Stimulated activated effector memory CD8-positive, alpha-beta T cell treated with anti-CD3 and anti-CD28 coated beads, Interleukin-12 subunit alpha, Interleukin-12 subunit beta, amount 100 ng/mL, for 72 hours (primary cell): ENCODE measurements at regions not wholly inside any gene's neighbourhood (a gene's known extent, or its start where the extent isn't known, plus 50 kb on each side); places are given as distances from the start of the nearest gene placed in this dataset.
"Not testable (repeated sequence)": the region's sequence is repeated elsewhere in the genome, so short reads cannot be mapped to it uniquely, and the experiment has no call there.

Experiments
- ATAC-seq: fragments of 150-1000 bp; cut with Tn5 transposase; 2 replicates; pipeline ENCODE4 v1.10.0; 2021
- DNase-seq, 2 donors: peaks; one replicate each; pipeline ENCODE4 v3.0.0; 2021 to 2022; ENCODE audit warnings: low spot score in 2 of 2
- H3K27ac Mint-ChIP-seq: one replicate; pipeline ENCODE4 v1.8.0; 2022; ENCODE audit warnings: mild to moderate bottlenecking, mixed read lengths
- H3K36me3 Mint-ChIP-seq: one replicate; pipeline ENCODE4 v1.8.0; 2022; ENCODE audit warnings: mild to moderate bottlenecking, mixed read lengths
- H3K4me1 Mint-ChIP-seq: one replicate; pipeline ENCODE4 v1.8.0; 2022; ENCODE audit warnings: mixed read lengths
- H3K4me3 Mint-ChIP-seq: one replicate; pipeline ENCODE4 v1.8.0; 2022; ENCODE audit warnings: mild to moderate bottlenecking, mixed read lengths
- H3K9me3 Mint-ChIP-seq: one replicate; pipeline ENCODE4 v1.8.0; 2022; ENCODE audit warnings: mixed read lengths

DNA sequence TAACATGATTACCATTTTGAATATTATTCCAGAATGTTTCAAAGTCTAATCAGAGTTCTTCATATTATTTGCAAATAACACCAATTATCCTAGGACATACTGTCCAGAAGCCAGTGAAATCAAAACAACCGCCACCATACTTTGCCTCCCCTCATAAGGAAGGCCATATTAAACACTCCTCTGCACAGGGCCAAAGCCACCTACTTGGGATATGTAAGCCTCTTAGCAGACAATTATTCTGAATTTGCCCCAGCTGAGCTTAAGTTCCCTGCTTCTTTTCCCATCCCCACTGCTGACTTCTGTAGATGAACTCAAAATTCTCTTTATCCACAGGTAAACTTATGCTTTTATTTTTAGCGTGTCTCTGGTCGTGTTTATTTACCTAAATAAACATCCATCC is 374.0 kb downstream of the KIF2B start:
- Mint-ChIP-seq H3K36me3 (no peaks in the 10 kb centered on the region), H3K27ac (no peak overlapping the region), H3K4me1 (no peaks in the 10 kb centered on the region), H3K4me3 (no peak overlapping the region), H3K9me3 (peaks cover 8% of the 10 kb centered on the region)
- ATAC-seq (no peak), DNase-seq (no peak)

DNA sequence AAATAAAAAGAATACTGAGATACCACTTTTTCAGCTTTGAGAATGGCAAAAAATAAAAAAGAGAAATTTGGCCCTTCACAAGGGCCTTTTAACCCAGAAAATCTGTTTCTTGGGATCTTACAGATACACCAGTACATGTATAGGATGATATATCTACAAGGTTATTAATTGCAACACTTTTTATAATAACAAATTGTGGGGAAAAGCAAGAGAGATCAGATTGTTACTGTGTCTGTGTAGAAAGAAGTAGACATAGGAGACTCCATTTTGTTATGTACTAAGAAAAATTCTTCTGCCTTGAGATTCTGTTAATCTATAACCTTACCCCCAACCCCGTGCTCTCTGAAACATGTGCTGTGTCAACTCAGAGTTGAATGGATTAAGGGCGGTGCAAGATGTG is 378.7 kb downstream of the KIF2B start:
- not testable (repeated sequence) for H3K4me1 Mint-ChIP-seq, H3K27ac Mint-ChIP-seq, H3K36me3 Mint-ChIP-seq, H3K4me3 Mint-ChIP-seq, DNase-seq, ATAC-seq, H3K9me3 Mint-ChIP-seq

DNA sequence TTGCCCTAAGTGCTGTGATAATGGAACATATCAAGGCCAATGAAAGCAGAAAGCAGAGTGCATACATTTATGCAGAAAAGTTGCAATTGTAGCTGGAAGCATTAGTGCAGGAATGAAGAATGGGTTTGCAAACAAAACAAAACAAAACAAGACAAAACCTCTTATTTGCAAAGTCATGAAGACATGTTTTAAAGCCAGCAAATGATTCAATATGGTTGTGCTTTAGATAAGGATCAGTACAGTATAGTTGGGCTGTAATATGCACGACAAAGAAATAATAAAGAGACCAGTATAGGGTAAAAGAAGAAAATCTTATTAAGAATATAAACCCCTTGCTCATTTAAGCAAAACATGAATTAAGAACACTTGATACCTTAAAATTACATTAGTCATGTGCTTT is 398.1 kb downstream of the KIF2B start:
- ATAC-seq: no peak
- Mint-ChIP-seq H3K4me3 (no peak overlapping the region), H3K27ac (no peak overlapping the region), H3K9me3 (peaks cover 6% of the 10 kb centered on the region), H3K36me3 (no peaks in the 10 kb centered on the region), H3K4me1 (no peaks in the 10 kb centered on the region)
- no peak for DNase-seq

DNA sequence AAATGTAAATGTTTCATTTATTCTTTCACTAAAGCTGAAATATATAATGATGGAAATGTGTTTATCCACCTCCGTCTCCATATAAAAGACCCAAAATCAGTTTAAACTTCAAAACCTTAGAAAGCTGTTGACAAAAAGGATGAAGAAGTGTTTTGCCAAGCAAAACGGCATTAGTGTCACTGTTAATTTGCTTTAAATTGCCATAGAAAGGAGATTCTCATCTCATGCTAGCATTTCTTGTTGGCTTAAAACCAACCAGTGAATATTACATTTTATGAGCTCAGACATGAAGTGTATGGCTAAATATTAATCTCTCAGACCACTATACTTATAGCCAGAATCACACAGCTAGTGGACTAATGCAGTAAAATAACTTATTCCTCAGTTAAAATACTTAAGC is 398.8 kb downstream of the KIF2B start:
- no peak overlapping the region for H3K4me3 Mint-ChIP-seq
- no peaks in the 10 kb centered on the region for H3K36me3 Mint-ChIP-seq
- H3K27ac Mint-ChIP-seq: no peak overlapping the region
- H3K4me1 Mint-ChIP-seq: no peaks in the 10 kb centered on the region
- ATAC-seq (no peak), DNase-seq (no peak)
- H3K9me3 Mint-ChIP-seq: peaks cover 4% of the 10 kb centered on the region

DNA sequence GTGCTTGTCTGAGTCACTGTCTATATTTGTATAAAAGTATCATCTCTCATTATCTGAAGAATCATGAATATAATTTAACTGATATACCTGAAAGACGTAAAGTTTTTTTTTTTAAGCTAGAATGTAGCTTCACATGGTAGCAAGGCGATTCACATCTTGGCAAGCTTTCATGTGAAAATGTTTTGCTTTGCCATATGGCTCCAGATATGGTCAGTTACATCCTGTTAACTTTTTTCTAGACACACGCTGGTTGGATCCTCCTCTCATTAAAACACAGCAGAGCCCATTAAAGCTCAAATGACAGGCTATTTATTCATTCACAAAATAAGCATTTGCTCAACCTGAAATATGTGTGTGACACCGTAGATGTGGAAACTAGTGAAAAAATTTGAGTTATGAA is 412.8 kb downstream of the KIF2B start:
- H3K27ac Mint-ChIP-seq: no peak overlapping the region
- DNase-seq: no peak
- no peak overlapping the region for H3K4me3 Mint-ChIP-seq
- ATAC-seq: no peak
- H3K36me3 Mint-ChIP-seq: no peaks in the 10 kb centered on the region
- H3K4me1 Mint-ChIP-seq: no peaks in the 10 kb centered on the region
- peaks cover 3% of the 10 kb centered on the region for H3K9me3 Mint-ChIP-seq

DNA sequence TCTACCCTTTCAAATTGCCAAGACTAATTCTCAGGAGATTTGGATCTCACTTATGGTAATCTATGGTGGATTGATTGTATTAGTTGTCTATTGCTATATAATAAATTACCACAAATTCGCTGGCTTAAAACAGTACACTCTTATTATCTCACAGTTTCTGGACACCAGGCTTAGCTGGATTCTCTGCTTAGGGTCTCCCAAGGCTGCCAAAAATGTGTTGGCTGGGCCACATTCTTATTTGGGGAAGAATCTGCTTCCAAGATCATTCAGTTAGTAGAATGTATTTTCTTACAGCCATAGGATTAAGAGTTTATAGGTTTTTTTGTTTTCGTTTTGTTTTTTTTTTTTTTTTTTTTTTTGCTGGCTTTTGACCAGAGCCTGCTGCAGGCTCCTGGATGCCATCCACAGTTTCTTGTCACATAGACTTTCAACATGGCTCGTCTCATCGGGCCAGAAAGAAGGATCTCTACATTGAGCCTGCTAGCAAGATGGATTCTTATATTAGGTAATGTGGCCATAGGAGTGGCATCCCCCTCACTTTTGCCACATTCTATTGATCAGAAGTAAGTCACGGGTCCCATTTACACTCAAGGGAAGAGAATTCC is 415.3 kb downstream of the KIF2B start:
- Mint-ChIP-seq H3K36me3 (no peaks in the 10 kb centered on the region), H3K27ac (no peak overlapping the region), H3K4me3 (no peak overlapping the region), H3K4me1 (no peaks in the 10 kb centered on the region), H3K9me3 (peaks cover 6% of the 10 kb centered on the region)
- DNase-seq (no peak), ATAC-seq (no peak)

DNA sequence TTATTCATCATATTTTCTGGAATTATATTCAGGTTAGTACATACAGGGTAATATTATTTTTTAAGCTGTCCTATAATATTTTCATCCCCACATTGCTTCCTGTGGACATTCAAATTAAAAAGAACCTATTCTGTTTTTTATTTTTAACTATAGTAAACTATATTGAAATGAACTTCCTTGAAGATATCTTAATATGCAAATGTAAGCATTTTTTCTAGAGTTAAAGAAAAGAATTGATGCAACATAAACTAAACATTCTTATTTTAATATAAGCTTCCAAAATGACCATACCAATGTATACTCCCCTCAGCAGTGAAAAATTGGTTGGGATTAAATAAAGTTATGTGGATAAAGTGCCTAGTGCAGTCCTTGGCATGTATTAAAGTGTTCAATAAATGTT is 416.6 kb downstream of the KIF2B start:
- DNase-seq (no peak), ATAC-seq (no peak)
- Mint-ChIP-seq H3K4me1 (no peaks in the 10 kb centered on the region), H3K4me3 (no peak overlapping the region), H3K27ac (no peak overlapping the region), H3K9me3 (peaks cover 9% of the 10 kb centered on the region), H3K36me3 (no peaks in the 10 kb centered on the region)

DNA sequence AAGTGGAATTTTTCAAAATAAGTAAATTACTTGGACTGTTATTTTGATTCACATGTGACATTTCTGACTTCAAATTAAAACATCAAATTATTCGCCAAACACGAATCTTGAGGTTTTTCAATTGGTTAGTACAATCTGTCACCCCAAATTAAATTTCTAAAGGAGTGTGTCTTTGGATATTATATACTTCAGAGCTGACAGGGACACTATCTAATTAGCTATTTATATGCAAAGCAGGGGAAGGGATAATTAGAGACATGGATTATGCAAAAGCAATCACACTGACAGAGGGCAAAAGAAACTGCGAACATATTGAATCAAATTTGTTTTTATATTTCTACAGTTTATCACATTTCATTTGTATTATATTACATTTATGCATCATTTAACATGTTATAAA is 433.0 kb downstream of the KIF2B start:
- H3K36me3 Mint-ChIP-seq: no peaks in the 10 kb centered on the region
- DNase-seq: no peak
- no peak overlapping the region for H3K27ac Mint-ChIP-seq
- no peaks in the 10 kb centered on the region for H3K4me1 Mint-ChIP-seq
- peaks cover 3% of the 10 kb centered on the region for H3K9me3 Mint-ChIP-seq
- no peak for ATAC-seq
- H3K4me3 Mint-ChIP-seq: no peak overlapping the region

DNA sequence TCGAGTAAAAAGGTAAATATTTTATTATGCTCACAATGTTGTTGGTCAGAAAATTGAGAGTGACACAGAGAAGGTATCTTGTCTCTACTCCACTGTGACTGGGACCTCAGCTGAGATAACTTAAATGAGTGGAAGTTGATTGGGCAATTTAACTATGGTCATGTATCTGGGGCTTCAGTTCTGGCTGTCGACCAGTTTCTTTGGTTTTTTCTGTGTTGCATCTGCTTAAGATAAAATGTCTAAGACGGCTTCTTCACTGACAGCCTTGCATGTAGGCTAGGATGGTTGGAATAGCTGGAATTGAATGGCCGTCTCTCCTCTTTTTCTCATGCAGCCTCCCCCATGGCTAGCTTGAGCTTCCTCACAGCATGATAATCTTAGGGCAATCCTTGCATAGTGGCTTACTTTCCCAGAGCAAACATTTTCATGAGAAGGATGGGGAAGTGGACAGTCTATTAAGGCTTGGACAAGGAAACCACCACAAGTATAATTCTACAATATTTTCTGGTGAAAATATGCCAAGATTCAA is 433.7 kb downstream of the KIF2B start:
- no peak for ATAC-seq
- Mint-ChIP-seq H3K4me1 (no peaks in the 10 kb centered on the region), H3K4me3 (no peak overlapping the region), H3K36me3 (no peaks in the 10 kb centered on the region), H3K27ac (no peak overlapping the region), H3K9me3 (peaks cover 3% of the 10 kb centered on the region)
- no peak for DNase-seq

DNA sequence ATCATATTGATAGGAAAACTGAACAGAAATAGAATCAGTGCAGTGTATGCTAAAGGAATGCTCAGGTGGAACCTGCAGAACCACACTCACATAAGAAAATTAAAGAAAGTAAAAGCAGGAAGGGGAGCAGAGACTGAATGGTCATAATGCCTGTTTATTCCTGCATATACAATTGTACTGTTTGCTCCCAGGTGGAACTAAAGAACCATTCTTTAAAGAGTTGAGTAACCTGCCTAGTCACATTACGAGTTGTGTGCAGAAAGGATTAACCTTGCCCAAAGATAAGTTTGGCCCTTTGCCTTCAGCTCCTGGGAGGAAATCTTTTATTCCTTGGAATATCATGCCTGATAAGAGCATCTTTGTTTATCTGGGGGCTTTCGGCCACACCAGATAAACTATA is 434.7 kb downstream of the KIF2B start:
- Mint-ChIP-seq H3K9me3 (peaks cover 3% of the 10 kb centered on the region), H3K4me3 (no peak overlapping the region), H3K27ac (no peak overlapping the region), H3K36me3 (no peaks in the 10 kb centered on the region), H3K4me1 (no peaks in the 10 kb centered on the region)
- DNase-seq (no peak), ATAC-seq (no peak)

DNA sequence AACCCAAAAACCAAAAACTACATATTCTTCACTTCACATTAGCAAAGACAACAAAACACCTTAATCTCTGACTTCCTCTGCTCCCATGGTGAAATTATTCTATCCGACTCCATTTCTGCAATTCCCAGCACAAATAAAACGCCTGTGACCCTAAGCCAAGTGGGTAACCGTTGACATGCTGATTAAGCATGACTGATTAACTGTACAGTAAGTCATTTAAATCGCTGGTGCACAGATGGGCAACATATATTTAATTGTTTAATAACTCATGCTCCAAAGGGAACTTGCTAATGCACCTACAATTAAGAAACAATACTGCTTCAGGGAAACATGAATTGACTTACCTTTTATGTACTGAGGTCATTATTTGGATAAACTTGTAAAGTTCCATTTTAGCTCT is 436.7 kb downstream of the KIF2B start:
- no peak for ATAC-seq
- no peak for DNase-seq
- no peaks in the 10 kb centered on the region for H3K36me3 Mint-ChIP-seq
- no peak overlapping the region for H3K4me3 Mint-ChIP-seq
- H3K4me1 Mint-ChIP-seq: no peaks in the 10 kb centered on the region
- H3K9me3 Mint-ChIP-seq: peaks cover 9% of the 10 kb centered on the region
- no peak overlapping the region for H3K27ac Mint-ChIP-seq

DNA sequence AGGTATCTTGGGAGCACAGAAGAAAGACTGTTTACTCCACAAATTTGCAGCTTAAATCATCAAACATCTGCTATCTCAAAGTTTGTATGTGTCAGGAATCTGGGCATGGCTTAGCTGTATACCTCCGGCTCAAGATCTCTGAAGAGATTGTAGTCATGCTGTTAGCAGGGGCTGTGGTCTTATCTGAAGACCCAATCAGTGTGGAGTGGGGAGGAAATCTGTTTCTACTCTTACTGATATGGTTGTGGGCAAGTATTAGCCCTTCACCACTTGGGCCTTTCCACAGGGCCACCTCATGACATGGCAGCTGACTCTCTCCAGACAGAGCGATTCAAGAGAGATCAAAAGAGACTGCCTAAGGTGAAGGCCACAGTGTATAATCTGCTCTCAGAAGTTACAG is 438.7 kb downstream of the KIF2B start:
- Mint-ChIP-seq H3K4me1 (no peaks in the 10 kb centered on the region), H3K36me3 (no peaks in the 10 kb centered on the region), H3K9me3 (peaks cover 15% of the 10 kb centered on the region), H3K4me3 (no peak overlapping the region), H3K27ac (no peak overlapping the region)
- ATAC-seq: no peak
- DNase-seq: no peak

DNA sequence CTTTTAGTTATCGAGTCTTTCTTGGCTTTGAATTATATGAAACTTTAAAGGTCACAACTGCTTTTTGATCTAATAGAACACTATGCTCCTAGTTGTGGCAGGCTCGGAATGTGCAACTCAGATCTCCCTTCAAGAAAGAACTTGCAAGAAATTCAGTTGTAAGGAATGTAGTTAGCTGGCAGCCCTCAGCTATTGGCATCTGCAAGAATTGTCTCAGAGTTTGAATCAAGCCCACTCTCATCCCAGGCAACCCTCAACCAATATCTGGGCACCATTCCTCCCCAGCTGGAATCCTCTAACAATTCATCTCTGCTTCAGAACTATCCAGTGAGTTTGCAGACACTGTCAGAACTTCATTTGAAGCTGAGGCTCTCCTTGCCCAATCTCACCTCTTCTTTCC is 447.2 kb downstream of the KIF2B start:
- Mint-ChIP-seq H3K9me3 (peaks cover 19% of the 10 kb centered on the region), H3K36me3 (no peaks in the 10 kb centered on the region), H3K4me3 (no peak overlapping the region), H3K27ac (no peak overlapping the region), H3K4me1 (no peaks in the 10 kb centered on the region)
- no peak for ATAC-seq
- no peak for DNase-seq

DNA sequence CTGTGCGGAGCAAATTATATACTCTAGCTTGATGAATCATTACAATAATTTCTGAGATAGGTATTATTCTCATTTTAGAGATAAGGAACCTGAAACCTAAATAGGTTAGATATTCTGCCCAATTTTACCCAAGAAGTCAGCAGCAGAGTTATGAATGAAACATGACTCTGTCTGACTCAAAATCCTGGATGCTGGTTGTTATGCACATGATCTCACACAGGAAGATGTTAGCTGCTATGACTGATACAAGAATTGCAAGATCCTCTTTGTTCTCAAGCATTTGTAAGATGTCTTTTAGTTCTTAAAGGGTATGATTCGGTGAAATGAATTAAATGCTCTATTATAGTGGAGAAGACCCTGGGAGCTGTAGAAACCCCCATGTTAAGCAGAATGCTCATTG is 447.8 kb downstream of the KIF2B start:
- no peaks in the 10 kb centered on the region for H3K4me1 Mint-ChIP-seq
- no peak overlapping the region for H3K4me3 Mint-ChIP-seq
- ATAC-seq (no peak), DNase-seq (no peak)
- H3K27ac Mint-ChIP-seq: no peak overlapping the region
- H3K36me3 Mint-ChIP-seq: no peaks in the 10 kb centered on the region
- peaks cover 19% of the 10 kb centered on the region for H3K9me3 Mint-ChIP-seq

DNA sequence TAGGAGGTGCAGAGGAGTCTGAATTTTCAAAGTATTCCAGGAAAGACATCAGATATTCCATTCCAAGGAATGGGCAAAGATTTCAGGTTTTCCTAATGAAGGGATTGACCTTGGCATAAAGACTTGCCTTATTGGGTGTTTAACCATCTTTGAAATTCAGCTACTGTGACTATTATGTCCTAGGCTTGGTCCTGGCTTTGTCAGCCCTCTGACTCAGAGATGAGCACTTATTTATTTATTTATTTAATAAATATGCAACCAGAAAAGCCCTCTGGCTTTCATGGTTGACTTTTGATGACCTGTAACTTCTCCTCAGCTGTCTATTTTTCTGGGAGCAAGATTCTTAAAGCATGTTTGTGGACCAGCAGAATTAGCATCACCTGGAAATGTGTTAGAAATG is 455.1 kb downstream of the KIF2B start:
- H3K4me1 Mint-ChIP-seq: no peaks in the 10 kb centered on the region
- ATAC-seq (no peak), DNase-seq (no peak)
- H3K36me3 Mint-ChIP-seq: no peaks in the 10 kb centered on the region
- no peak overlapping the region for H3K27ac Mint-ChIP-seq
- no peak overlapping the region for H3K4me3 Mint-ChIP-seq
- peaks cover 16% of the 10 kb centered on the region for H3K9me3 Mint-ChIP-seq

DNA sequence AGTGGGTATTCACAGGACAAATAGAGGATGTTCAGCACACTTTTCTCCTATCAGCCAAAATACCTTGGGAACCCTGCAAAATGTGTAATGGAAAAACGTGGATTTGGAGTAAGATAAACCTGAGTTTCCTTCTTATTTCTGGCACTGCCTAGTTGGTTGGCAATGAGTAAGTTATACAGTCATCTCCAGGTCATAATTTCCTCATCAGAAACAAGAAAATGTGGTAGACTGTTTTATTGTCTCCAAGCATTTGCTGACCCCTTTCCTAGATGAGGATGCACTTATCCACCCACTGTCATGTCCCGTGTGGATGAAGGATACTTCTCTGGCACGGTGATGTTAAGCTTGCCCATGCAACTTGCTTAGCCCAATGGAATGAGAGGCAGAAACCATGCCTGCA is 458.0 kb downstream of the KIF2B start:
- Mint-ChIP-seq H3K4me1 (no peaks in the 10 kb centered on the region), H3K9me3 (peaks cover 23% of the 10 kb centered on the region), H3K36me3 (no peaks in the 10 kb centered on the region), H3K4me3 (no peak overlapping the region), H3K27ac (no peak overlapping the region)
- no peak for DNase-seq
- no peak for ATAC-seq

DNA sequence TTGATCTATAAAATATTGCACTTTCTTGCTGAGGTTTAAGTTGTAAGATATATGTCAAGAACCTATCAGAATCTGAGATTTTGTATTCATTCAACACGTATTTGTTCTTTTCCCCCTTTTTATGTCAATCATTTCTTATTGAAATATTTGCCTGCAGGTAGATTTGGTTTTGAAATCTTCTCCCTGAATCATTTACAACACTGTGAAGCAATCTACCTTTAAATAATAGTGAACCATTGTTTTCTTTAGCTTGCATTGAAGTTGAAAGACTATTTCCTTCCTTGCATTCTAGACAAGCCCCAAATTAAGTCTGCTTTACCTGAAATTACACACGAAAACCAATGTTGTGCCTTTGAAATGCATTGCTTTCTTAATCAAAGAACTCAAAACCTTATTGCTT is 460.2 kb downstream of the KIF2B start:
- H3K27ac Mint-ChIP-seq: no peak overlapping the region
- ATAC-seq: no peak

More for the DNA sequence above, 460.2 kb downstream of the KIF2B start:
- Mint-ChIP-seq H3K9me3 (peaks cover 17% of the 10 kb centered on the region), H3K4me3 (no peak overlapping the region), H3K36me3 (no peaks in the 10 kb centered on the region), H3K4me1 (no peaks in the 10 kb centered on the region)
- no peak for DNase-seq
